Duodenal mucosa (tissue), 2 donors: ENCODE measurements at regions not wholly inside any gene's neighbourhood (a gene's known extent, or its start where the extent isn't known, plus 50 kb on each side); places are given as distances from the start of the nearest gene placed in this dataset.
"Not testable (repeated sequence)": the region's sequence is repeated elsewhere in the genome, so short reads cannot be mapped to it uniquely, and the experiment has no call there.

Source experiments
- H3K27ac ChIP-seq: one replicate; pipeline ENCODE4 v1.7.0; 2013; ENCODE audit warnings: low read depth, low read length
- H3K27me3 ChIP-seq, 2 donors: one replicate each; pipeline ENCODE4 v1.7.0; 2013; ENCODE audit warnings: low read length in 2 of 2, control low read depth in 1 of 2; ENCODE audit not compliant: insufficient read depth in 2 of 2, control insufficient read depth in 1 of 2
- H3K36me3 ChIP-seq, 2 donors: one replicate each; pipeline ENCODE4 v1.7.0; 2013; ENCODE audit warnings: low read length in 2 of 2, control low read depth in 1 of 2; ENCODE audit not compliant: insufficient read depth in 2 of 2, control insufficient read depth in 1 of 2
- H3K4me1 ChIP-seq, 2 donors: one replicate each; pipeline ENCODE4 v1.7.0; 2013; ENCODE audit warnings: low read length in 2 of 2, control low read depth in 1 of 2; ENCODE audit not compliant: insufficient read depth in 2 of 2, control insufficient read depth in 1 of 2
- H3K4me3 ChIP-seq, 2 donors: one replicate each; pipeline ENCODE4 v1.7.0; 2013; ENCODE audit warnings: low read length in 2 of 2, low read depth in 1 of 2
- H3K9ac ChIP-seq, 2 donors: one replicate each; pipeline ENCODE4 v1.7.0; 2013; ENCODE audit warnings: low read length in 2 of 2, low read depth in 1 of 2
- H3K9me3 ChIP-seq, 2 donors: one replicate each; pipeline ENCODE4 v1.7.0; 2013; ENCODE audit warnings: low read length in 2 of 2, control low read depth in 1 of 2; ENCODE audit not compliant: control insufficient read depth in 1 of 2

- H3K9me3 ChIP-seq: no peaks in the 10 kb centered on the region
- no peaks in the 10 kb centered on the region for H3K27me3 ChIP-seq
- no peaks in the 10 kb centered on the region for H3K4me1 ChIP-seq
- H3K4me3 ChIP-seq: no peak overlapping the region
- no peak overlapping the region for H3K27ac ChIP-seq
- no peaks in the 10 kb centered on the region for H3K36me3 ChIP-seq
- H3K9ac ChIP-seq: no peak overlapping the region
Measured at GRCh38 chrX:10990418-10990817, 120.7 kb upstream of the HCCS start.

- Histone ChIP-seq H3K9ac (no peak overlapping the region), H3K4me3 (no peak overlapping the region), H3K27ac (no peak overlapping the region), H3K4me1 (no peaks in the 10 kb centered on the region), H3K9me3 (no peaks in the 10 kb centered on the region), H3K36me3 (no peaks in the 10 kb centered on the region), H3K27me3 (no peaks in the 10 kb centered on the region)
Measured at GRCh38 chrX:10990976-10991375, 120.2 kb upstream of the HCCS start.

DNA sequence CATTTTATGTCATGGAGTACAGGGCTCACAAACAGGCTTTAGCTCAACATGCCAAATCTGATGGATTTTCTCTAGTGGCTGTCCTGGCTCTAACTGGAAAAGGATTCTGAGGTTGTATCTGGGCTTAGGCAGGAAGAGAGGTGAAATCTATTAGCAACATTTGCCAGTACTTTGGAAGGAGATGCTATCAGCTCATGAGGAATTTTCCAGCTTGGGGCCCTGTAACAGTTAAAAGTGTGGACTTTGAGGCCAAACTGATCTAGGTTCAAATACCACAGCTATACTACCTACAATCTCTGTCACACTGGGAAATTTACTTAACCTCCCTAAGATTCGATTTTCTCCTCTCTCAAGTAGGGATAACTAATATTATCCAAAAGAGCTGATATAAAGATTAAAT, 119.0 kb upstream of the HCCS start:
- Histone ChIP-seq H3K9ac (no peak overlapping the region), H3K27me3 (no peaks in the 10 kb centered on the region), H3K36me3 (no peaks in the 10 kb centered on the region), H3K9me3 (no peaks in the 10 kb centered on the region), H3K27ac (no peak overlapping the region), H3K4me1 (no peaks in the 10 kb centered on the region), H3K4me3 (no peak overlapping the region)

DNA sequence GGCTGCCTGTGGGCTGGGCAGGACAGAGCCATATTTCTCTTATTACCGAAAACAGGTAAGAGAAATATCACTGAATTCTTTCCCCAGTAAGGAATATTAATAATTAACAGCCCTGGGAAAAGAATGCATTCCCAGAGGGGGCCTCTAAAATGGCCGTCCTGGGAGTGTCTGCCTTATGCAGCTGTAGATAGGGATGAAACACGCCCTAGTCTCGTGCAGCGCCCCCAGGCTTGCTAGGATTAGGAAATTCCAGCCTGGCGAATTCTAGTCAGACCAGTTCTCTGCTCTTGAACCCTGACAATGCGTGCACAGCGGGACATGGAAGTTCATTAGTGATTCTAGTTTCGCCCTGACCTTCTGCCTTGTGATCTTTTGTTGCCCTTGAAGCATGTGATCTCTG, 104.1 kb upstream of the HCCS start:
- not testable (repeated sequence) for H3K4me1 ChIP-seq, H3K36me3 ChIP-seq, H3K27ac ChIP-seq, H3K4me3 ChIP-seq, H3K9me3 ChIP-seq, H3K27me3 ChIP-seq, H3K9ac ChIP-seq

DNA sequence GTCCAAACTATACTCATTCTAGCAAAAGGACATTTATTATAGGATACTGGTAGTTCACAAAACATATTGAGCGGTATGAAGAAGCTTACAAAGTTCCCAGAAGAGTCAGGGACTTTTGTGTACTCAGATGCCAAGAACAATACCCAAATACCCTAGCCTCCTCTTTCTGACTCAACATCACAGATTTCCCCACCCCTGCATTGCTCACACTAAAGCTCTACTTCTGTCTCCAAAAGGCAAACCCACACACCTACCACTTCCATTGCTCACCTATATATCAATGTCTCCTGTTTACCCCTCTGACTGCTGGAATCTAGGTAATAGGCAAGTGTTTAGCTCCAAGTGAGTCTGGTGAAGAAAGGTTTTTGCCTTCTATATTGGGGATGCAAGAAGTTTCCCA, 100.7 kb upstream of the HCCS start:
- Histone ChIP-seq H3K4me3 (no peak overlapping the region), H3K27ac (no peak overlapping the region), H3K9me3 (no peaks in the 10 kb centered on the region), H3K9ac (no peak overlapping the region), H3K27me3 (no peaks in the 10 kb centered on the region), H3K4me1 (no peaks in the 10 kb centered on the region), H3K36me3 (no peaks in the 10 kb centered on the region)

DNA sequence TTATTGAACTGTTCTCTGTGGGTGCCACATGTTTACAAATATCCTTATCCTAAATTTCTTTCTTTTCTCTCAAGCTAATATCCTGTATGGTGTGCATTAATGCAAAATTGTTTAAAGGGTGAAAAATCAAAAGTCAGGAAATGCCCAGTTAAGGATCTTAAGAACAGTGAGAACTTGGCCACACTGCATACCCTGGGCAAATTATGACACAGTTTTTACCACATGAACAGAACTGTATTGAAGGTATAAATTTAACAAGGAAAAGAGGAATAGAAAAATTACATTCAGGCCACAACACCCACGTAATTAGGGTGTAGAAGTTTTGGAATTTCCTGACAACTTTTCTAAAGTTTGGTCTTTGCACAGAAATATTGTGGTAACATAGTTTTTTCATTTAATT, 94.4 kb upstream of the HCCS start:
- H3K36me3 ChIP-seq: no peaks in the 10 kb centered on the region
- H3K4me1 ChIP-seq: no peaks in the 10 kb centered on the region
- no peaks in the 10 kb centered on the region for H3K9me3 ChIP-seq
- H3K27ac ChIP-seq: no peak overlapping the region
- H3K27me3 ChIP-seq: no peaks in the 10 kb centered on the region
- no peak overlapping the region for H3K9ac ChIP-seq
- no peak overlapping the region for H3K4me3 ChIP-seq

GRCh38 chrX:11022588-11022987, 88.5 kb upstream of the HCCS start:
- H3K4me1 ChIP-seq, H3K36me3 ChIP-seq, H3K27ac ChIP-seq, H3K4me3 ChIP-seq, H3K9me3 ChIP-seq, H3K9ac ChIP-seq, H3K27me3 ChIP-seq: not testable (repeated sequence)

DNA sequence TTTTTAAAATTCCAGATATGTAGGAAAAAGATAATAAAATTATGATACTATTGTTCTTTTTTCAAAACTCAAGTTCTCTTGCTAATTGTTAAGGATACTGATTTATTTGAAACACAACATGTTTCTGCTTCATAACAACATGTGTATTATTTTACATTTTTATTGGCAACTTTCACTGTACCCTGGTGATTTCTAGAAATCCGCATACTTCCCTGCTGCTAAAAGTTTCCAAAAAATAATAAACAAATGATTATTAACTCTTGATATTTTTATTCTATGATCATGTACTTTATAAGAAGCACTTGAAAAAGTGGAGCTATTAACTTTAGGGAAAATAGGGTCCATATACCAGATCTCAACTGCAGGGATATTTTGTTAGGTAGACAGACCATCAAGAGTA, 71.2 kb upstream of the HCCS start:
- no peaks in the 10 kb centered on the region for H3K4me1 ChIP-seq
- no peaks in the 10 kb centered on the region for H3K9me3 ChIP-seq
- no peaks in the 10 kb centered on the region for H3K27me3 ChIP-seq
- no peak overlapping the region for H3K27ac ChIP-seq
- H3K4me3 ChIP-seq: no peak overlapping the region
- no peaks in the 10 kb centered on the region for H3K36me3 ChIP-seq
- H3K9ac ChIP-seq: no peak overlapping the region

DNA sequence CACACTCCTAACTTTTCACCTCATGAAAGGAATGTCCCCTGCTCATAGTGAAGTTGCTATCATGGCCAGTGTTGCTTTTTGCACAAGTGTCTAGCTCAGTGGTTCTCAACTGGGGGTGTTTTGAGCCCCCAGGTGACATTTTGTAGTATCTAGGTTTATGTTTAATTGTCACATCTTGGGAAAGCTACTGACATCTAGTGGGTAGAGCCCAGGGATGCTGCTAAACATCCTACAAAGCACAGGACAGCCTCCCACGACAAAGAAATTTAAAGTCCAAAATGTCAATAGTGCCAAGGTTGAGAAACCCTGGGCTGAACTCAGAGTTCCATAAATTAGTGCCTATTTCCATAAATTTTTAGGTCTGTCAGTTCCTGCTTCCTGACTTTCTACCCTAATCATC, 70.7 kb upstream of the HCCS start:
- Histone ChIP-seq H3K9ac (no peak overlapping the region), H3K27ac (no peak overlapping the region), H3K36me3 (no peaks in the 10 kb centered on the region), H3K4me3 (no peak overlapping the region), H3K27me3 (no peaks in the 10 kb centered on the region), H3K9me3 (no peaks in the 10 kb centered on the region), H3K4me1 (no peaks in the 10 kb centered on the region)

- H3K36me3 ChIP-seq: no peaks in the 10 kb centered on the region
- no peaks in the 10 kb centered on the region for H3K9me3 ChIP-seq
- H3K4me3 ChIP-seq: no peak overlapping the region
- H3K4me1 ChIP-seq: no peaks in the 10 kb centered on the region
- H3K9ac ChIP-seq: no peak overlapping the region
- no peak overlapping the region for H3K27ac ChIP-seq
- no peaks in the 10 kb centered on the region for H3K27me3 ChIP-seq
Measured at GRCh38 chrX:11040996-11041395, 70.1 kb upstream of the HCCS start.

DNA sequence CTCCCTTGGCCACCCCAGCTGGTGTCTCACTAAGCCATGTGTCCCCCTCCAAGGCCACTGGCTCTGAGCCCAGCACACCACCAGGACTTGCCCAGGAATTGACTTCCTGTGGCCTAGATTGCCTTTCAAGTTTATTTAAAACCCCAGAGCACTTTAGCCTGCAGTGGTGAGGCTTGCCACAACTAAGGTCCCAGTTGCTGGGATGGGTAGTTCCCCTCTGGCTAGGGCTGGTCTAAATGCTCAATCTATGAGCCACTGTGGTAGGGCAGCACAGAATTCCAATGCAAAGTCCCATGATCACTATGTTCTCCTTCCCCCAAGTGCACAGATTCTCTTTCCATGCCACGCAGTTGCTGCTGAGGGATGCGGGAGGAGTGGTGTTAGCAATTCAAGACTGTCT, 61.1 kb upstream of the HCCS start:
- Histone ChIP-seq H3K9ac (no peak overlapping the region), H3K4me1 (no peaks in the 10 kb centered on the region), H3K36me3 (no peaks in the 10 kb centered on the region), H3K27ac (no peak overlapping the region), H3K27me3 (no peaks in the 10 kb centered on the region), H3K4me3 (no peak overlapping the region), H3K9me3 (no peaks in the 10 kb centered on the region)
